ENCODE measurements at regions not wholly inside any gene's neighbourhood (a gene's known extent, or its start where the extent isn't known, plus 50 kb on each side); places are given as distances from the start of the nearest gene placed in this dataset.

DNA sequence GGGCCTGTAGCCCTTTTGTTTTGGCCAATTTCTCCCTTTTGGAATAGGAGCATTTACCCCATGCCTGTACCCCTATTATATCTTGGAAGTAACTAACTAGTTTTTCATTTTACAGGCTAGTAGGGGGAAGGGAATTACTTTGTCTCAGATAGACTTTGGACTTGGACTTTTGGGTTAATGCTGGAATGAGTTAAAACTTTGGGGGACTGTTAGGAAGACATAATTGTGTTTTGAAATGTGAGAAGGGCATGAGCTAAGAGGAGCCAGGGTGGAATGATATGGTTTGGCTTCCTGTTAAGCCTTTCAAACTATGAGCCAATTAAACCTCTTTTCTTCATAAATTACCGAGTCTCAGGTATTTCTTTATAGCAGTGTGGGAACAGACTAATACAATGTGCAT, 168.1 kb downstream of the FGF1 start:
- DNase-seq = no peak
- TF ChIP-seq GATA1 (IDR thresholded peaks at IDR 0.05; ENCODE audit: low read depth, low read length) (no peak), POLR2A (IDR thresholded peaks at IDR 0.05; ENCODE audit: low read length) (no peak)

DNA sequence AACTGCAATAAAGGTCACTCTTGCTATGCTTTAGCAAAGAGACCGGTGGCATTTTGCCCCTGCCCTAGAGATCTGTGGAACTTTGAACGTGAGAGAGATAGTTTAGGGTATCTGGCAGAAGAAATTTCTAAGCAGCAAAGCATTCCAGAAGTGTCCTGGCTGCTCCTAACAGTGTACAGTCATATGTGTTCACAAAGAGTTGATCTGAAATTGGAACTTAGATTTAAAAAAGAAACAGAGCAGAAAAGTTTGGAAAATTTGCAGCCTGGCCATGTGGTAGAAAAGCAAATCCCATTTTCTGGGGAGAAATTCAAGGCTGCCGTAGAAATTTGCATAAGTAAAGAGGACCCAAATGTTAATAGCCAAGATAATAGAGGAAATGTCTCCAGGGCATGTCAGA, 169.2 kb downstream of the FGF1 start:
- DNase-seq = no peak

GRCh38 chr5:142515036-142515435, 170.9 kb downstream of the FGF1 start:
- TF ChIP-seq POLR2A (IDR thresholded peaks at IDR 0.05; ENCODE audit: low read length) (no peak), GATA1 (IDR thresholded peaks at IDR 0.05; ENCODE audit: low read depth, low read length) (no peak)
- DNase-seq = no peak

More for the DNA sequence above, 169.2 kb downstream of the FGF1 start:
- TF ChIP-seq GATA1 (IDR thresholded peaks at IDR 0.05; ENCODE audit: low read depth, low read length) = no peak
- no peak for TF ChIP-seq POLR2A (IDR thresholded peaks at IDR 0.05; ENCODE audit: low read length)

DNA sequence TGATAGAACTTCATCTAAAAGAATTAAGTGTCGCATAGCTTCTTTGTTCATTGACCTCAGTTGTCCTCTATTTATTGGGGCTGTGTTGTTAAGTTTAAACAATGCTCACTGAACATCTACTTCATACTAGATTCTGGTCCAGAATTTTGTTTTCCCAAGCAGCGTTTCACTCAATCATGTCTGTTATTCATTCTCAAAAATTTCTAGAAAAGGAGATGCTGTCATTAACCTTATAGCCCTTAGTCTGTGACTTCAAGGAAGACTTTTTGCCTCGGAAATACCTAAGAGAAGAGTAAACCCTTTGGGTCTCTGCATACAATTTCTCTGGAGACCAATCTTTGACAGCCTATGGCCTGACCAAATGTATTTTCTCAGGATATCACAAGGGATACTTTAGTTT, 171.7 kb downstream of the FGF1 start:
- TF ChIP-seq GATA1 (IDR thresholded peaks at IDR 0.05; ENCODE audit: low read depth, low read length) = no peak
- no peak for TF ChIP-seq POLR2A (IDR thresholded peaks at IDR 0.05; ENCODE audit: low read length)
- DNase-seq = no peak

DNA sequence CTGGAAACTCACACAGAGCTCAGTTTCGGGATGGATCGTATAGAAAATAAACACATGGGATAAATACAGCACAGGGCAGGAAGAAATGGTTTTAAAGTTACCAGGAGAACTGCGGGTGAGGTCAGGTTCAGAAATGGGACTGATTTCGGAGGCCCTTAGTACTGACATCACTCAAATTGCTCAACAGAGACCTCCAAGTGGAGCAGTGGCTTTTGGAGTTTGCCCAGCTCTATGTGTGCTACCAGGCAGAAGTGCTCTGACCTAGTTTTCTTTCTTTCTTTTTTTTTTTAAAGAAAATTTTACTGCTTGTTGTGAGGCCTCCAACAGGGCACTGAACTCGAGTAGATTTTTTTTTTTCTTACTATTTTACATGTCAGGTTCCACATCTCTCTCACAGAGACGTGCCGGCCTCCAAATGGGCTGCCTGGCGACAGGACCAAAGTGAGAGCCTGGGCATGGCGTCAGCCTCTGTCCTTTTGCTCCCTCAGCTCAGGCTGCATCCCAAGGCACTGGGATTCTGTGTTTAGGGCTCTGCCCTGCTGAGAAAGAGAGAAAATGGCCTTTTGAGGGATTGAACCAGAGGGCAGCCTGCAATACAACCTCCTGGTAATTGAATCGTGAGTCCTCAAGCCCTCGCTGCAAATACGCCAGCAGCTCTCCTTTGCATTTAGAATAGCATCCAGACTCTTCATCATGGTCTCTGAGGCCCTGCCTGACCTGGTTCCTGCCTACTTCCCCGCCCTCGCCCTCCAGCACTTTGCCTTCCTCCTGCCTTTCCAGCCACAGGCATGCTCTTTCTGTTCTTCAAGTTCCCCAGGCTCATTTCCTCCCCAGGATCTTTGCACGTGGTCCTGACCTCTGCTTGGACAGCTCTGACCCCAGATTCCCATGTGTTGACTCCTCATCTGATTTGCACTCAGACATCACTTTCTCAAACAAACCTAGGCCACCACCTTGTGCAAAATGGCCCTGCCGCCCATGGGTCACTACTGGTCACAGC, 173.5 kb downstream of the FGF1 start:
- DNase-seq = no peak
- TF ChIP-seq POLR2A (IDR thresholded peaks at IDR 0.05; ENCODE audit: low read length) (no peak), GATA1 (IDR thresholded peaks at IDR 0.05; ENCODE audit: low read depth, low read length) (no peak)

- no peak for DNase-seq
- TF ChIP-seq POLR2A (IDR thresholded peaks at IDR 0.05; ENCODE audit: low read length) (no peak), GATA1 (IDR thresholded peaks at IDR 0.05; ENCODE audit: low read depth, low read length) (no peak)
Measured at GRCh38 chr5:142511358-142511757, 174.5 kb downstream of the FGF1 start.

GRCh38 chr5:142509026-142509425, 176.9 kb downstream of the FGF1 start:
- TF ChIP-seq GATA1 (IDR thresholded peaks at IDR 0.05; ENCODE audit: low read depth, low read length) = no peak
- TF ChIP-seq POLR2A (IDR thresholded peaks at IDR 0.05; ENCODE audit: low read length) = no peak
- DNase-seq = no peak

DNA sequence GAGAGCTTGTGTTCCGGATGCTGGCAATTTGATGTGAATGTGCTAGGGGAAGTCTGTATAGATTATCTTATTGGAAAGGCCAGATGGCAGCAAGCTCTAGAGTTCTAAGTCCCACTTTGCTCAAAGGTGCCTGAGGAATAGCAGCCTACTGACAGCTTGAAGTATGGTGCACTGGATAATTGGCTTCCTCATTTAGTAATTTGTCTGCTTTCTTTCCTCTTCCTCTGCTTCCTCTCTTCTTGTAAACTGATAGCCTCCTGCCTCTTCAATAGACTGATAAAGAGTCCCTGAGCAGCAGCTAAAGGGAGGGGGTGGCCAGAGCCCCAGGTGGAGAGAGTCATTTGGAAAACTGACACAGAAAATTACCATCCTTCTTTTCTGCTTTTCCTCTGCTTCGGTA, 177.3 kb downstream of the FGF1 start:
- no peak for TF ChIP-seq GATA1 (IDR thresholded peaks at IDR 0.05; ENCODE audit: low read depth, low read length)
- TF ChIP-seq POLR2A (IDR thresholded peaks at IDR 0.05; ENCODE audit: low read length) = no peak
- no peak for DNase-seq

- no peak for TF ChIP-seq GATA1 (IDR thresholded peaks at IDR 0.05; ENCODE audit: low read depth, low read length)
- TF ChIP-seq POLR2A (IDR thresholded peaks at IDR 0.05; ENCODE audit: low read length) = no peak
- DNase-seq = no peak
Measured at GRCh38 chr5:142507531-142508372, 178.1 kb downstream of the FGF1 start.

GRCh38 chr5:142506756-142507155, 179.1 kb downstream of the FGF1 start:
- DNase-seq = peak in 1 of 2 experiments; percentile 2
- no peak for TF ChIP-seq POLR2A (IDR thresholded peaks at IDR 0.05; ENCODE audit: low read length)
- no peak for TF ChIP-seq GATA1 (IDR thresholded peaks at IDR 0.05; ENCODE audit: low read depth, low read length)

GRCh38 chr5:142506046-142506445, 179.8 kb downstream of the FGF1 start:
- no peak for DNase-seq
- TF ChIP-seq GATA1 (IDR thresholded peaks at IDR 0.05; ENCODE audit: low read depth, low read length) = no peak
- no peak for TF ChIP-seq POLR2A (IDR thresholded peaks at IDR 0.05; ENCODE audit: low read length)

DNA sequence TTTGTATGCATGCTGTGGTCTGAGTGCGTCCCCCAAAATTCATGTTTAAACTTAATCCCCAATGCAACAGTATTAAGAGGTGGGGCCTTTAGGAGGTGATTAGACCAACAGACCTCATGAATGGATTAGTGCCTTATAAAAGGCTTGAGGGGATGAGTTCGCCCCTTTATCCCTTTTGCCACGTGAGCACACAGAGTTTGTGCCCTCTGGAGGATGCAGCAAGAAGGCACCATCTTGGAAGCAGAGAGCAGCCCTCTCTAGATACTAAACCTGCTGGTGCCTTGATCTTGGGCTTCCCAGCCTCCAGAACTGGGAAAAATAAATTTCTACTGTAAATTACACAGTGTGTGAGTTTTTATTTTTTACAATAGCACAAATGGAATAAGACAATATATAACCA, 177.1 kb upstream of the SPRY4 start:
- DNase-seq = no peak

DNA sequence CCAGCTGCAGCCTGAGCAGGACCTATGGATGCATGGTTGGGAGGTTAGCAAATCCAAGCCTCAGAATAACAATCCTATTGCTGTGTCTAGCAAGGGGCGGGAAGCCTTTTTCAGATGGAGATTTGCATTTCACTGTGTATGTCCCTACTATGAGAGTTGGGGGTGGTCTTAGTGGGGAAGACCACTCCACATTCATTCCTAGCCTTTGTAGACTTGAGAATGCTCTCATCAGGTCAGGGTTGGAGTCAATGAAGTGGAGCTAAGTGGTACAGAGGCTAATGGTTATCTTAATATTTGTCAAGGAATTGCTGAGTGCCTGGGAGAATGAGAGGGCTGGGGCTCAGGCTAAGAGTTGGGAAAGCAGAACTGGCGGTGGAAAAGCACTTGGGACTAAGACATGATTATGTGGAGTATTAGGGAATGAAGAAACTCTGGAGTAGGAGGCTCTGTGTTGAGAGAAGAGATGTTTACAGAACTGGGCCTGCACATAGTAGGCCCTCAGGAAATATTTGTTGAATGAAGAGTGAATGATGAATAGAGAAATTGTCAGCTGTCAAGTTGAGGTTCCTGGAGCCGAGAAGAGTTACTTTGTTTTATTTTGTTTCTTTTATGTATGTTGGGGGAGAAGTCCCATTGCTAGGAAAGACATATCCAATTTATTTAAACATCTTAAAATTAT, 175.5 kb upstream of the SPRY4 start:
- TF ChIP-seq POLR2A (IDR thresholded peaks at IDR 0.05; ENCODE audit: low read length) = no peak
- no peak for TF ChIP-seq GATA1 (IDR thresholded peaks at IDR 0.05; ENCODE audit: low read depth, low read length)
- DNase-seq = no peak

More for the DNA sequence above, 177.1 kb upstream of the SPRY4 start:
- TF ChIP-seq POLR2A (IDR thresholded peaks at IDR 0.05; ENCODE audit: low read length) (no peak), GATA1 (IDR thresholded peaks at IDR 0.05; ENCODE audit: low read depth, low read length) (no peak)

All from erythroblast (primary cell).